ENCODE measurements at regions not wholly inside any gene's neighbourhood (a gene's known extent, or its start where the extent isn't known, plus 50 kb on each side); places are given as distances from the start of the nearest gene placed in this dataset.

- no peak for DNase-seq
Measured at GRCh38 chr4:144574509-144574908, 71.4 kb upstream of the HHIP start.

GRCh38 chr4:144575181-144575580, 70.8 kb upstream of the HHIP start:
- Histone ChIP-seq H3K36me3 (replicated peaks; ENCODE audit: control insufficient read depth, insufficient read depth, low read length) (no peaks in the 10 kb centered on the region), H3K27me3 (ENCODE audit: control insufficient read depth, insufficient read depth, low read length) (no peaks in the 10 kb centered on the region), H3K4me3 (ENCODE audit: insufficient read depth, low read depth, low read length) (no peak overlapping the region)
- DNase-seq = peak; percentile 15

More at GRCh38 chr4:144574509-144574908, 71.4 kb upstream of the HHIP start:
- Histone ChIP-seq H3K36me3 (replicated peaks; ENCODE audit: control insufficient read depth, insufficient read depth, low read length) (no peaks in the 10 kb centered on the region), H3K27me3 (ENCODE audit: control insufficient read depth, insufficient read depth, low read length) (no peaks in the 10 kb centered on the region), H3K4me3 (ENCODE audit: insufficient read depth, low read depth, low read length) (no peak overlapping the region)

GRCh38 chr4:144578681-144579080, 67.3 kb upstream of the HHIP start:
- no peak for DNase-seq
- Histone ChIP-seq H3K27me3 (ENCODE audit: control insufficient read depth, insufficient read depth, low read length) (no peaks in the 10 kb centered on the region), H3K36me3 (replicated peaks; ENCODE audit: control insufficient read depth, insufficient read depth, low read length) (no peaks in the 10 kb centered on the region), H3K4me3 (ENCODE audit: insufficient read depth, low read depth, low read length) (no peak overlapping the region)

- Histone ChIP-seq H3K27me3 (ENCODE audit: control insufficient read depth, insufficient read depth, low read length) (no peaks in the 10 kb centered on the region), H3K4me3 (ENCODE audit: insufficient read depth, low read depth, low read length) (no peak overlapping the region), H3K36me3 (replicated peaks; ENCODE audit: control insufficient read depth, insufficient read depth, low read length) (no peaks in the 10 kb centered on the region)
- DNase-seq = no peak
Measured at GRCh38 chr4:144579411-144580030, 66.4 kb upstream of the HHIP start.

GRCh38 chr4:144580430-144580829, 65.5 kb upstream of the HHIP start:
- DNase-seq = no peak
- H3K27me3 ChIP-seq (ENCODE audit: control insufficient read depth, insufficient read depth, low read length) = no peaks in the 10 kb centered on the region
- no peaks in the 10 kb centered on the region for H3K36me3 ChIP-seq (replicated peaks; ENCODE audit: control insufficient read depth, insufficient read depth, low read length)
- H3K4me3 ChIP-seq (ENCODE audit: insufficient read depth, low read depth, low read length) = no peak overlapping the region

GRCh38 chr4:144582105-144582850, 63.7 kb upstream of the HHIP start:
- no peaks in the 10 kb centered on the region for H3K36me3 ChIP-seq (replicated peaks; ENCODE audit: control insufficient read depth, insufficient read depth, low read length)
- no peak overlapping the region for H3K4me3 ChIP-seq (ENCODE audit: insufficient read depth, low read depth, low read length)
- DNase-seq = no peak
- H3K27me3 ChIP-seq (ENCODE audit: control insufficient read depth, insufficient read depth, low read length) = no peaks in the 10 kb centered on the region

GRCh38 chr4:144582975-144583374, 63.0 kb upstream of the HHIP start:
- Histone ChIP-seq H3K4me3 (ENCODE audit: insufficient read depth, low read depth, low read length) (no peak overlapping the region), H3K36me3 (replicated peaks; ENCODE audit: control insufficient read depth, insufficient read depth, low read length) (no peaks in the 10 kb centered on the region), H3K27me3 (ENCODE audit: control insufficient read depth, insufficient read depth, low read length) (no peaks in the 10 kb centered on the region)
- no peak for DNase-seq

GRCh38 chr4:144583658-144584057, 62.3 kb upstream of the HHIP start:
- Histone ChIP-seq H3K36me3 (replicated peaks; ENCODE audit: control insufficient read depth, insufficient read depth, low read length) (no peaks in the 10 kb centered on the region), H3K27me3 (ENCODE audit: control insufficient read depth, insufficient read depth, low read length) (no peaks in the 10 kb centered on the region), H3K4me3 (ENCODE audit: insufficient read depth, low read depth, low read length) (no peak overlapping the region)
- DNase-seq = no peak

GRCh38 chr4:144584428-144584827, 61.5 kb upstream of the HHIP start:
- Histone ChIP-seq H3K4me3 (ENCODE audit: insufficient read depth, low read depth, low read length) (no peak overlapping the region), H3K27me3 (ENCODE audit: control insufficient read depth, insufficient read depth, low read length) (no peaks in the 10 kb centered on the region), H3K36me3 (replicated peaks; ENCODE audit: control insufficient read depth, insufficient read depth, low read length) (no peaks in the 10 kb centered on the region)
- no peak for DNase-seq

- H3K27me3 ChIP-seq (ENCODE audit: control insufficient read depth, insufficient read depth, low read length) = no peaks in the 10 kb centered on the region
- no peak overlapping the region for H3K4me3 ChIP-seq (ENCODE audit: insufficient read depth, low read depth, low read length)
- no peak for DNase-seq
- no peaks in the 10 kb centered on the region for H3K36me3 ChIP-seq (replicated peaks; ENCODE audit: control insufficient read depth, insufficient read depth, low read length)
Measured at GRCh38 chr4:144589512-144589911, 56.4 kb upstream of the HHIP start.

- DNase-seq = no peak
- H3K36me3 ChIP-seq (replicated peaks; ENCODE audit: control insufficient read depth, insufficient read depth, low read length) = no peaks in the 10 kb centered on the region
- no peaks in the 10 kb centered on the region for H3K27me3 ChIP-seq (ENCODE audit: control insufficient read depth, insufficient read depth, low read length)
- H3K4me3 ChIP-seq (ENCODE audit: insufficient read depth, low read depth, low read length) = no peak overlapping the region
Measured at GRCh38 chr4:144590020-144590419, 55.9 kb upstream of the HHIP start.

GRCh38 chr4:144591401-144591800, 54.6 kb upstream of the HHIP start:
- DNase-seq = no peak
- H3K4me3 ChIP-seq (ENCODE audit: insufficient read depth, low read depth, low read length) = no peak overlapping the region
- no peaks in the 10 kb centered on the region for H3K27me3 ChIP-seq (ENCODE audit: control insufficient read depth, insufficient read depth, low read length)
- no peaks in the 10 kb centered on the region for H3K36me3 ChIP-seq (replicated peaks; ENCODE audit: control insufficient read depth, insufficient read depth, low read length)

- H3K27me3 ChIP-seq (ENCODE audit: control insufficient read depth, insufficient read depth, low read length) = no peaks in the 10 kb centered on the region
- no peak for DNase-seq
- H3K4me3 ChIP-seq (ENCODE audit: insufficient read depth, low read depth, low read length) = no peak overlapping the region
- H3K36me3 ChIP-seq (replicated peaks; ENCODE audit: control insufficient read depth, insufficient read depth, low read length) = no peaks in the 10 kb centered on the region
Measured at GRCh38 chr4:144592264-144592663, 53.7 kb upstream of the HHIP start.

GRCh38 chr4:144594471-144594986, 51.4 kb upstream of the HHIP start:
- Histone ChIP-seq H3K27me3 (ENCODE audit: control insufficient read depth, insufficient read depth, low read length) (no peaks in the 10 kb centered on the region), H3K4me3 (ENCODE audit: insufficient read depth, low read depth, low read length) (no peak overlapping the region), H3K36me3 (replicated peaks; ENCODE audit: control insufficient read depth, insufficient read depth, low read length) (no peaks in the 10 kb centered on the region)
- no peak for DNase-seq

- no peak overlapping the region for H3K4me3 ChIP-seq (ENCODE audit: insufficient read depth, low read depth, low read length)
- DNase-seq = no peak
- H3K36me3 ChIP-seq (replicated peaks; ENCODE audit: control insufficient read depth, insufficient read depth, low read length) = no peaks in the 10 kb centered on the region
- no peaks in the 10 kb centered on the region for H3K27me3 ChIP-seq (ENCODE audit: control insufficient read depth, insufficient read depth, low read length)
Measured at GRCh38 chr4:144595681-144596080, 50.3 kb upstream of the HHIP start.
